ELR (cell line): ENCODE measurements at regions not wholly inside any gene's neighbourhood (a gene's known extent, or its start where the extent isn't known, plus 50 kb on each side); places are given as distances from the start of the nearest gene placed in this dataset.

ENCODE experiments used
- DNase-seq: peaks from one replicate; pipeline ENCODE4 v3.0.0-alpha.2; 2015; ENCODE audit warnings: low read depth

GRCh38 chrX:113741744-113742143 is 842.1 kb upstream of the HTR2C start:
- DNase-seq, result peak; percentile 13

GRCh38 chrX:113728937-113729336 is 854.9 kb upstream of the HTR2C start:
- DNase-seq, result no peak

- DNase-seq, result no peak
These were observed 857.0 kb upstream of the HTR2C start for GRCh38 chrX:113726898-113727297.

GRCh38 chrX:113726466-113726865 is 857.4 kb upstream of the HTR2C start:
- no peak for DNase-seq

- DNase-seq, result no peak
These were observed 857.9 kb upstream of the HTR2C start for GRCh38 chrX:113726009-113726408.

- DNase-seq, result no peak
These were observed 859.3 kb upstream of the AMOT start for GRCh38 chrX:113699939-113700338.

GRCh38 chrX:113675278-113675677 is 834.6 kb upstream of the AMOT start:
- no peak for DNase-seq

- DNase-seq, result no peak
These were observed 810.7 kb upstream of the AMOT start for GRCh38 chrX:113651306-113651705.

- peak; percentile 43 for DNase-seq
These were observed 803.8 kb upstream of the AMOT start for GRCh38 chrX:113644426-113644825.

- no peak for DNase-seq
These were observed 793.9 kb upstream of the AMOT start for GRCh38 chrX:113634565-113634964.

GRCh38 chrX:113629326-113629725 is 788.7 kb upstream of the AMOT start:
- no peak for DNase-seq

GRCh38 chrX:113594123-113594841 is 753.7 kb upstream of the AMOT start:
- peak; percentile 11 for DNase-seq

- no peak for DNase-seq
These were observed 745.8 kb upstream of the AMOT start for GRCh38 chrX:113586281-113586898.

GRCh38 chrX:113580486-113580885 is 739.9 kb upstream of the AMOT start:
- DNase-seq, result no peak

- no peak for DNase-seq
These were observed 717.9 kb upstream of the AMOT start for GRCh38 chrX:113558576-113558975.

GRCh38 chrX:113551919-113552318 is 711.3 kb upstream of the AMOT start:
- DNase-seq, result no peak

GRCh38 chrX:113548308-113549015 is 707.8 kb upstream of the AMOT start:
- no peak for DNase-seq

GRCh38 chrX:113545040-113545439 is 704.4 kb upstream of the AMOT start:
- DNase-seq, result no peak

GRCh38 chrX:113539599-113540356 is 699.1 kb upstream of the AMOT start:
- DNase-seq, result no peak

GRCh38 chrX:113529426-113530013 is 688.9 kb upstream of the AMOT start:
- DNase-seq, result peak; percentile 5

- no peak for DNase-seq
These were observed 682.2 kb upstream of the AMOT start for GRCh38 chrX:113522814-113523213.

- no peak for DNase-seq
These were observed 674.3 kb upstream of the AMOT start for GRCh38 chrX:113514906-113515305.
